H54 (cell line): ENCODE measurements at regions not wholly inside any gene's neighbourhood (a gene's known extent, or its start where the extent isn't known, plus 50 kb on each side); places are given as distances from the start of the nearest gene placed in this dataset.

Source experiments
- DNase-seq: peaks from one replicate; pipeline ENCODE4 v3.0.0; 2011; ENCODE audit warnings: low spot score, mixed read lengths; ENCODE audit not compliant: insufficient read length
- FAIRE-seq: peaks from 3 replicates; lab custom pipeline; 2011; peaks lifted over from hg19 to GRCh38; lab: Jason Lieb, UNC
- POLR2A ChIP-seq: IDR thresholded peaks from 2 replicates; pipeline ENCODE4 v1.6.1; 2011; ENCODE audit warnings: low read depth, mild to moderate bottlenecking, low read length

DNA sequence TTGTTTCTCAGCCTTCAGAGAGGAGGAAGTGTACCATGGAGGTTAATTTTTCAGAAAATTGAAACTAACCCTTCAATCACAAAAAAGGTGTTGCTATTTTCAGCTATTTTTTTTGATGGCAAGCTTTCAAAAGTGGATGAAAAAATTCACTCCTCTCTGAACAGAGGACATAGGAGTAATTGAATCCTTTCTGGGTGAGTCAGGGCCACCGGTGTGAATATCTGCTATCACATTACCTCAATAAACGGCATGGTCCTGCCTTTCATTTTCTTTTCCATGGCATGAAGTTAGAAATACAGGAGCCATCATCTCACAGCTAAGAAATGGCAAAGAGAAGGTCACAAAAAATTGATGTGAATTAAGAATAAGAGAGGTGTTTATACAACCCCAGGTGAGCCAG is 90.2 kb upstream of the CCDC112 start:
- TF ChIP-seq POLR2A: no peak

DNA sequence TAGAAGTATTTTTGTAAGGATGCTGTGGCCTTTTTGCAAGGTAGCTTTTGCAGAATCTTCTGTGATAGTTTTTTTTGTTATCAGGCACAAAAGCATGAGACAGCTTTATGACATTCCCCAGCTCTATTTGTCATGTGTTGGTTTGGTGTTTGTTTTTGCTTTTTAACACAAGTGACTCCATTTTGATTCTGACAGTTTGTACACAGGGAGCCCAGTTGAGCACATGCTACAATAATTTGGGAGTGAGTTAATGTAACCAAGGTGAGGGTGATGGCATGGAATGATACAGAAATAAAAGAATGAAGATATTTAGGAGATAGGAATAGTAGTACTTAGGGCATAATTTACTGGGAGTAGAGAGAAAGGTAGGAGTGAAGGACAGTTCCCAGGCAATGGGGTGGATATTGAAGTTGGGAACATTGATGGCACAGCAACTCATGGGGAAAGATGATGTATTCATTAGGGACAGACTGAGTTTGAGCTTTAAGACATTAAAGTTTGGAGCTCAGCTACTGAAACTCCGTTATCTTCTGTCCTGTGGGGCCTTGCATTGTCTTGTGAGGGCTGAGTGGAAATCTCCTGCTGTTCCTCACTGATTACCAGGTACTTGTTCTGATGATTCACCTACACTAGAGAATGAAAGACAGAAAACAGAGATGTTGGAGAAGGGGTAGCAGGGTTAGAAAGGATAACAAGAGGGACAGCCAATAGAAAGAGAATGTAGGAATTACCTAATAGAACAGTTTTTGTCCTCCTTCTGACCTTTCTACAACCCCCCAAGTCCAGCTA is 88.3 kb upstream of the CCDC112 start:
- FAIRE-seq: no peak
- TF ChIP-seq POLR2A: no peak
- no peak for DNase-seq

More for the DNA sequence above, 90.2 kb upstream of the CCDC112 start:
- no peak for FAIRE-seq
- DNase-seq: no peak

GRCh38 chr5:115382989-115383388 is 86.5 kb upstream of the CCDC112 start:
- FAIRE-seq (no peak), DNase-seq (no peak)
- no peak for TF ChIP-seq POLR2A

DNA sequence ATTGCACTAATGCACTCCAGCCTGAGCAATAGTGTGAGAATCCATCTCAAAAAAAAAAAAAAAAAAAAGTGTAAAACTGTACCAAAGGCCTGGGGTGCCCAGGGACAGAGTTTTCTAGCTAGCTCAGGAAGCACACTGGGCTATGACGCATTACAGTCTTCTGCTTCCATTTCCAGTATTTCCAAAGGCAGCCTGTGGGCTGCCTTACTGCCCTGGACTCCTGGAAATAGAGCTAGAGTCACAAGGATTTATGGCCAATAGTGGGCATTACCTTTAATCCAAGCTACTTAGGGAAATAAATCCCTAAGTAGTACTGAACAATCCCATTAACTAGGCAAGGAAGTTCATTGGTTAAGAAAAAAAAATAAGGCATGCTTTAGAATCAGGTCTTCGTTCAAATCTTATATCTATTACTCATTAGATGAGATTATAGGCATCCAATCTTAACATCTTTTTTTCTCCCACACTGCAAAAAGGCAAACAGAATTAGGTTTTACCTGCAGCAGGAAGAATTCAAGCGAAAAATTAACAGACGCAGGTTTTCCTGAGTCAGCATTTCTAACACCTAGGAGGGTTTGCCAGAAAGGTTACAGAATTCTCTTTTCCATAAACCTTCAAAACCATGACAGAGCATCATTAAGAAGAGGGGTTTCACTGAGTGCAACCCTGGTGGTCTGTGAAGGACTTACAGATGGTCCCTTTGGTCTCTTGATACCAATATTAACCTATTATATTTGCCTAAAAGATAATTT is 85.6 kb upstream of the CCDC112 start:
- no peak for DNase-seq
- TF ChIP-seq POLR2A: no peak
- FAIRE-seq: no peak

- DNase-seq (no peak), FAIRE-seq (no peak)
- no peak for TF ChIP-seq POLR2A
Measured at GRCh38 chr5:115379622-115380344, 83.3 kb upstream of the CCDC112 start.

GRCh38 chr5:115378754-115379153 is 82.3 kb upstream of the CCDC112 start:
- FAIRE-seq (no peak), DNase-seq (no peak)
- no peak for TF ChIP-seq POLR2A

- peak; percentile 32 for DNase-seq
- peak; percentile 84 for FAIRE-seq
- no peak for TF ChIP-seq POLR2A
Measured at GRCh38 chr5:115377468-115378217, 81.2 kb upstream of the CCDC112 start.

DNA sequence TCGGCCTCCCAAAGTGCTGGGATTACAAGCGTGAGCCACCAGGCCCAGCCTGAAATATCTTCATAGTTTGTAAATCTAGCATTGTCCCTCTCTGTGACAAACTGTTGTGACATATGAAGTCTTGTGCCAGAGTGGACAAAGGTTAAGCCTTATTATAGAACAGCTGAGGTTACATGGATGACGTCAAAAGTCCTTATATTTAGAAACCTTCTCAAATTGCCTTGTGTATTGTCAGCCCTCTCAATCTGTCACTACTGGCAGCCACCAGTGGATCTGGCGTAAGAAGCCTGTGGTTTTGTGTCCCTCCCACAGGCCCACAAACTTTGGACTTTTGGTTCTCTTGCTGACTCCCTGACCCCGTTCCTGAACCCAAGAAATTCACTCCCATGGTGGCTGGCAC is 79.4 kb upstream of the CCDC112 start:
- FAIRE-seq (no peak), DNase-seq (no peak)

DNA sequence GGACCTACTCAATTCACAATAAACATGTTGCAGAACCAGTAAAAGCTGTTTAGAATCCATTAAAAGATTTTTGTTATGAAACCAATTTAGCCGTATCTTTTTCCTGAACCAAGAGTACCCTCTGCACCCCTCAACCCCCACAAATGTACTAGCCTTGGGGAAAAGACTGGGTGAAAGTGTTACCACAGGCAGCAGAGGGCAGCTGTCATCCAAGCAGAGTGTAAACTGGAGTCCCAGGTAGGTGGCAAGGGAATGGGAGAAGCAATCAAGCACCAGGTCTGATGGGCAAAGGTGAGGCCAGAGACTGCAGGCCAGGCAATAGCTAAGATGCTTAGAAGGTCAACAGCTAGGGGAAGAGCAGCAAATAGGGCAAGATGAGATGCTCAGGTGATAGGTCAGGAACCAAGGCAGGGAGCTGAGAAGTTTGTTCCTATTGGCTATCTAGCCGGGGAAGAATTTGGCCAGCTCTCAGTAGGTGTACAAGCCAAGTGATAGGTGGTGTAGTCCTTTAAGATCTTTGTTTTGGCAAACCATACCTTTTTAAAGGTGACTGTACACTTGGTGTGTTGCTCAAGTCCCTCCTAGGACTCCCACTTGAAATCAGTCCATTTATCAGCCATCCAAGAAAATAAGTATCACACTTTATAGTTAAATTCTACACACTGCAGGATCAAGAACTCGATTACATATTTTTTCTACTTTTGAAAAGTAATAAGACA is 77.8 kb upstream of the CCDC112 start:
- DNase-seq (no peak), FAIRE-seq (no peak)
- TF ChIP-seq POLR2A: no peak

More for the DNA sequence above, 79.4 kb upstream of the CCDC112 start:
- no peak for TF ChIP-seq POLR2A

GRCh38 chr5:115372146-115372545 is 75.7 kb upstream of the CCDC112 start:
- no peak for TF ChIP-seq POLR2A
- FAIRE-seq (no peak), DNase-seq (no peak)

DNA sequence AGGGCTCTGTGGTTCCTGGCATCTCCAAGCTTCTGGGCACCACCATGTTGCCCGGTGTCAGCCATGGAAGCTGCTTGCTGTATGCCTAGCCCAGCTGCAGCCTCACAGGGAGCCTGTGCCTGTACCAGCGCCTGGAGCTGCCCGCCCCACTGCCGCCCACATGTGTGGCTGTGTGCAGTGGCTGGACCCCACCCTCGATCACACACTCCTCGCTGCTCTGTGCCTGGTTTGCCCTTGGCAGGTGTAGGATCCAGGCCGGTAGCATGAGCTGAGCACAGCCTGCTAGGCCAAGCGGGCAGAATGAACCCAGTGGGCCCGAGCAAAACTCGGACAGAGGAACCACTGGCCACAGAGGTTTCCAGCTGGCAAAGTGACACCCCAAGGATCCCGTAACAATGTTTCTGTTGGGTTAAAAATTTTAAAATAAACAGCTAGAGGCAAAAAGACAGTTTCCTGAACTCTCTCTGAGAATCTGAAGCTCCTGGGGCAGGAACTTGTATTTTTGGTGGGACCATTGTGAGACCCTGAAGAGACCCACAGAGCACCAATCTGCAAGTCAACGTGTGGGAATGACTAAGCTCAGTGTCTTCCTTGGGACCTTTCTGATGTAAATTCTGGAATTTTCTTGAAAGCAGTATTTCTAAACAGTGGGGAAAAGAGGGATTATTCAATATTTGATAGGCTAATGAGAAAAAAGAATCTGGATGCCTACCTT is 73.1 kb upstream of the CCDC112 start:
- FAIRE-seq (no peak), DNase-seq (no peak)
- TF ChIP-seq POLR2A: no peak

DNA sequence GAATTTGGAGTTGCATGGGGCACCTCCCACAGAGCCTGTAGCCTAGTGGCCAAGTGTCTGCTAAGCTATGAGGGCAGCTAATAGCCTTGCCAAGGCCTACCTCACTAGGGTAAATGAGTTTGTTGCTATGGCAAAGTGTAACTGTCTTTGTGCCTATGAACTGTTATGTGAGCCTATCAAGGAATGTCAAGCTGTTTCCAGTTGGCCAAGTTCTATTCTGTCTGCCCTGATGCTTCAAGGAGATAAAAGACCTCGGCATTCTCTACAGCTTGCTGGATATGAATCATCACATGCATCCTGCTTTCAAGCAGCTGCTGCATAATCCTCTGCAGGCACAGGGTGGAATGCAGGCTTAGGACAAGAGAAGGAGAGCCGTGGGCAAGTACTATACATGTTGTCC is 69.8 kb upstream of the CCDC112 start:
- peak; percentile 95 for FAIRE-seq
- DNase-seq: peak; percentile 64
- no peak for TF ChIP-seq POLR2A

- no peak for TF ChIP-seq POLR2A
- DNase-seq (no peak), FAIRE-seq (no peak)
Measured at GRCh38 chr5:115363879-115364278, 67.4 kb upstream of the CCDC112 start.
